ENCODE measurements at regions not wholly inside any gene's neighbourhood (a gene's known extent, or its start where the extent isn't known, plus 50 kb on each side); places are given as distances from the start of the nearest gene placed in this dataset.
A peak's percentile ranks its signal among the peaks of the same experiment; 100 is the strongest.

DNA sequence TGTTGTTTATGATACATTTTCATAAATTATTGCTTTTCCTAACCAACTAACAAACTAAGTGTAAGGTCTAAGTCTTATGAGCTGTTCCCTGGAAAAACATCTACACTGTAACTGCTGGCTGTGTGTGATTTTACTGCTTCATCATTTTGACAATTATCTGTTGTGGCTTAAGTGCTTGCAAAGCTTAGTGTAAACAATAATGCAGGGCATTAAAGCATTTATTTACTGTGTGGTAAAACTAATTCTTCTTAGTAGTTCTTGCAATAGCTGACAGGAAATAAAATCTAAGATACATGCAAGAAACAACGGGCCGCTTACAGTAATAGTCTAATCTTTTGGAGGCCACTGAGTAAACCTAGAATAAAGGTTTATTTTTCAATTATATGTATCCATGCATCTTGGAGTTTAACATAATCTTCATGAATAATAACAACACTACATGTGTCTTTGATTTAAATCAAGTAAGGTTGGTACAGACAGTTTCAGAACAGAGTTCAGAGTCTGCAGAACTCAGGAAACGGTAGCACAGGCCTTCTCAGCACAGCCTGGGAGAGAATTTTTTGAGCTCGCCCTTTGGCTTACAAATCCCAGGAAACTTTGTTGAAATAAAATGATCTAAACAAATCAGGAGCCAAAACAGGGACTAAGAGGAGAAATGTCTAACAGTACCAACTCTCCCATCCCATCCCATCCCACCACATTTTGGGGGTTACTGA is 473.1 kb downstream of the NR2F1-AS1 start:
- no peak for DNase-seq (ENCODE audit: low read depth, low spot score)

DNA sequence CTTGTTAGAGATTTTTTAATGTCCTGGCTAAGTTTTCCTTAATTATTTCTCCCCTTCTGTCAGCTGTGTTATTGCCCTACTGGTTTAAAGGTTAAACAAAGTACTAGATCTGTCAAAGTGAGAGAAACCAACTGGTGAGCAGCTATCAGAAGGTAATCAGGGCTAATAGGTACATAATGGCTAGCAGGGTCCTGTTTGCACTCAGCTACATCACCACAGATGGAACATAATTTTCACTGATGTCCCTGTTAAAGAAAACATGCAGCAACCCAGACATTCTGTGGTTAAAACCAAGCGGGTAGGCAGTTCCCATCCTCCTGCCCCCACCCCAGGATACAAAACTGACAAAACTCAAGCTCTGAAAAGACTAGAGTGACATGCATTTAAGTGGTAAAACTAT is 473.9 kb downstream of the NR2F1-AS1 start:
- DNase-seq (ENCODE audit: low read depth, low spot score) = no peak

DNA sequence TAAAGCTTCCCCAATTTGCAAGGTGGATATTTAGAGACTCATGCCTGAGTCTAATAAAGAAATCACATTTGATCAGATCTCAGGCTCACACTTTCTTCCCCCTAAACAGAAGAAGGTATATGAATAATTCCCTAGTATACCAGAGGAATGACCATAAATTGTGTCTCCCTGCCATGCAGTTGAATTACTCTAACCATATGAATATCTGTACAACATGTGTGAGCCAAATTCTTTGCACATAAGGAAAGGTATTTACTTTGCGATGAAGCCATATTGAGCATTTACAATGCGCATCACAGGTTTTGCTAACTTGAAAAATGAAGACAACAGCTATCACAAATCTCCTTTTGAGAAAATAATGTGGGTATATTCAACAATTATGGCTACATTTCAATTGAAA is 479.4 kb downstream of the NR2F1-AS1 start:
- DNase-seq (ENCODE audit: low read depth, low spot score) = no peak

DNA sequence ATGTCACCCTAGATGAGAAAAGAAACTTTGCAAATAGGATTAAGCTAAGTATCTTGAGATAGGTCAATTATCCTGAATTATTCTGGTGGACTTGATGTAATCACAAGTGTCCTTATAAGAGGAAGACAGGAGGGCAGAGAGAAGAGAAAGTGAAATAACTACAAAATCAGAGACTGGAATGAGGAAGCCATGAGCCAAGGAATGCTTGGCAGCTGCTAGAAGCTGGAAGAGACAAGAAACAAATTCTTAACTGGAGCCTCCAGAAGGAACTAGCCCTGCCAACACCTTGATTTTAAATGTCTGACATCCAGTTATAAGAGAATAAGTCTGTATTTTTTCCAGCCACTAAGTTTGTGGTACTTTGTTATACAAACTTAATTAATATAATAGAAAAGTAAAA is 480.0 kb downstream of the NR2F1-AS1 start:
- DNase-seq (ENCODE audit: low read depth, low spot score) = no peak

DNA sequence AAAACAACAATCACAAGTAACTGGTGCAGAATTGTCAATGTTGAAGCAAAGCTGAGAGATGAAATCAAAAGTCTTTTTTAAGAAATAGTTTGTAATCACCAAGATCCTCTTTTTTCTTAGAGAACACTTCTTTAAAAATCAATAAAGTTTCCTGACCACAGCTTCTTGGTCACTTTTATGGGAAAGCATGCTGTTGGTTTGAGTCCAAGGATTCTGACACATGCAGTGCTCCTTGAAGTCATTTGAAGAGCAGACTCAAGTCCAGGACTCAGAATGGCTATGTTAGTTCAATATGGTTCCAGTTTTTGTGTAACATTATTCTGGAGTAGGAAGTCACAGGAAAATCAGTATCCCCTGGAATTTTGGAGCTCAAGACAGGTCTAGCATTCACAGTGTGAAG is 480.6 kb downstream of the NR2F1-AS1 start:
- DNase-seq (ENCODE audit: low read depth, low spot score) = no peak

DNA sequence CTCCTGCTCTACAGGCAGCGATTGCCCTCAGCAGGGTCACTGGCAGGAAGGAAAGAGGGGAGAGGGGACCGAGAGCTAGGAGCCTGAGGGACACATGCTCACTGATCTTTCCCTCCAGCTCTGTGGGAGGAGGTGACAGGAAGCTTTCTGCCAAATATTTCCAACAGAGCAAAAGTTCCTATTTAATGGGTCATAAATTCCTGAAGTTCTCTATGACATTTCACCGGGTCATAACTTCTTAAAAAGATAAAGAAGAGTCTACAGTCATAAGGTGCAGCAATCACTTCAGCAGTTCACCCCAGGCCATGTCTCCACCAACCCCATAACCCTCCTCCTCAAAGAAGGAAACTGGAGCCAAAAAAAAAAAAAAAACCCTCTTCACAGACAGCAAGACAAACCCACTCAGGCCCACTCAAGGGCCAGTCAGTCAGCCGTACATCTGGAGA is 481.1 kb downstream of the NR2F1-AS1 start:
- no peak for DNase-seq (ENCODE audit: low read depth, low spot score)

DNA sequence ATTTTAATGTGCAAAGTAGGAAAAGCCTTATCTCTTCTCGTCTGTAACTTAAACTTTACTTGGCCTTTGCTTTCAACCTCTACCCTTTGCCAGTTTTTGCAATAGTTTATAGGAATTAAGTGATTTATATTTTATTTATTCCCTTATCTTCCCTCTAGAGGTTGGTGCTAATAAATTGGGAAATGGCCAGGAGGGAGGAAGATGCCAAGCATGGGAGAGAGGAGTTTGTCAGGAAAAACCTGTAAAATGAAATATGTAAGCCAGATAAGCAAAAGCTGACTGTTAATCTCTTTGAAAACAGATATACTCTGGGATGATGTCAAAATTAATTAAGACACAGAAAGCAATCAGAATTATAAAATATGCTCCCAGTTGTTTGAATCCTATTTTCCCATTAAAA is 484.5 kb downstream of the NR2F1-AS1 start:
- DNase-seq (ENCODE audit: low read depth, low spot score) = no peak

DNA sequence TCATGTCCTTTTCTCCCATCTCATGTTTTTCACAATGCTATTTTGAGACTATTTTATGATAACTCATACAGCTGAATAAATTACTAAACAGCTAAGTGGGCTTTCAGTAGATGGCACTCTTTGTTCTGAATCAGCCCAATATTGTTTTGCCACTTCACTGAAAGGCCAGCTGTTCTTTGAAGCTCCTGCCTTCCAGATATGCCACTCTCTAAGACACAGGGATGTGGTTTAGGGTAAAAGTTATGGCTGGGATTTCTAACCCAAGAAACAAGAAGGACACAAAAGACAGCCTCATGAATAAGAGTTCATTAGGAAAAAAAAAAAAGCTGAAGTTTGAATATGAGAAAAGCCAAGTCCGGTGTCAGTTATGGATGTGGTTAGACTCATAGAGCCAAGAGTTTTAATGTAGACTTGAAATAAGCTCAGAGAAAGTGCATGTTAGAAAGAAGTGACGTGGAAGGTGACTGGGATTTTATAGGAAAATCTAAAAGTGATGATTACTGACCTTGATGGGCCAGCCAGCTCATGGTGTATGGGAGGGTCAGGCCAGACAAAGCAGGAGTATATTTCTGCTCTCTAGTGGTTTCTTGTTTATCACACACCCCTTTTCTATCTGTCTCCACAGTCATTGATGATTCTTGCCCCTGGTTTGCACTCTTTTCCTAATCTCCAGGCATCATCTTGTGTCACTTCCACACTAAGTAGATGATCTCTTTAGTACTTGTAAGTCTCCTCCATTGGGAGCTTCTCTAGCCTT is 488.5 kb downstream of the NR2F1-AS1 start:
- DNase-seq (ENCODE audit: low read depth, low spot score) = peak; percentile 22

DNA sequence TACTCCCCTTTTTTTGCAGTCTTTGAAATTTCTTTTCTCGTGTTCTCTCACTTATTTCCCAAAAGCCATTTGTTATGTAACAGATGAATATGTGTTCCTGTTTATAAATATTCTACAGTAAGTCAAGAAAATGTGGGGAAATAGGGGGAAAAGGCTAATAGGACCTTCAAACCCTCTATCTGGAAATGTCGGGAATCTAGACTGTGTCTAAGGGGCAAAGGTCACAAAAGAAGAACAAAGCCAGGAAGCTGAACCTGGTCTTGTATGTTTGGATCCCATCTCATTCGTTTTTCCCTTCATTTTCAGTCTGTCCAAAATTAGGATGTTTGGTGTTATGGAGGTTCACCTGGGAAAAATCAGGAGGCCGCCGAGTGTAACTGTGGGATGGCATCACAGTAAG is 490.3 kb downstream of the NR2F1-AS1 start:
- DNase-seq (ENCODE audit: low read depth, low spot score) = no peak

DNA sequence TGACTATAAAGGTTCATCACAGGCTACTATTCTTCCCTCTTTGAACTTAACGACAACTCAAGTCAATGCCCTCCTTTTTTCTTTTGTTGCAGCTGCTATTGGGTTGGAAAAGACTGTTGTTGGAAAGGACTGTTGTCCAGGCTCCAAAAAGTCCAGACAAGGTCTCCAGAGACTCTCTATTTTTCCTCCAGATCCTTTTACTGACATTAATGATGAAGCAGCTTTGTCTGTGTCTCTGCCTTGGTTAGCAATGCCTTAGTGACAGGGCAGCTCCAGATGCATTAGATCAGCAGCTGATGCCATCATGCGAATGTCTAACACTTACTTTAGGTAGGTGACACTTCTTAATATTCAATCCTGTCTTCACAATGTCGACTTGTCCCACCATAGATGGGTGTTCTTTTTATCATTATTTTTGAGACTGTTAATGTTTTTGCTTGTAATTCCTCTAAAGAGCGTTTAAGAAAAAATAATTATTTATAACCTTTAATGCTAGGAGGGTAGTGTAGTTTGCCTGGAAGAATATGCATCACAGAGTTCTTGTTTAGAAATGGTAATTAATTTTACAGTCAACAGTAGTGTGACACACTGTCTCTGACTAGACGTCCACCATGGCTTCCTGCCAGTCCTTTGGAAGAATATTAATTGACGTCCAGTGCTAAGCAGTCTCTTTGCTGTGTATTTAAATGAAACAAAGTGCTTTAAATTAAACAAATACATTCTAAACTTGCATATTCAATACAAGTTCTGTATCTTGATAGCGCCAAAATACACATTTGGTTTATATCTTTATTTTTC is 492.2 kb downstream of the NR2F1-AS1 start:
- no peak for DNase-seq (ENCODE audit: low read depth, low spot score)

DNA sequence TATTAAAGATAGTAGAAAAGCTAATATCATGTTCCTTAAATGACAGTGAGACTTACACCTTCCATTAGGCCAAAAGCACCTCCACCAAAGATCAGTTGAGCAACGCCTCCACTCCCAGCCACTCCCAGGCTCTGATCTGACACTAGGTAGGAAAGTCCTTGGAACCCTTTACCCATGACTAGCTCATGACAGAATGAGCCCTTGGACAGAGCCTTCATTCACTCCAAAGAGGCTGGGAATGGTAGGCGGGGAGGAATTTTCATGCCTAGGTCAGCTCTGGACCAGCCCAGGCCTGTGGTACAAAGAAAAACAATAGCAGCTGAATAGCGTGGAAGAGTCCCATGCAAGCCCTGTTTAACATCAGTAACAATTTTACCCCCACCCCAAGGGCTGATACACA is 493.7 kb downstream of the NR2F1-AS1 start:
- DNase-seq (ENCODE audit: low read depth, low spot score) = no peak

DNA sequence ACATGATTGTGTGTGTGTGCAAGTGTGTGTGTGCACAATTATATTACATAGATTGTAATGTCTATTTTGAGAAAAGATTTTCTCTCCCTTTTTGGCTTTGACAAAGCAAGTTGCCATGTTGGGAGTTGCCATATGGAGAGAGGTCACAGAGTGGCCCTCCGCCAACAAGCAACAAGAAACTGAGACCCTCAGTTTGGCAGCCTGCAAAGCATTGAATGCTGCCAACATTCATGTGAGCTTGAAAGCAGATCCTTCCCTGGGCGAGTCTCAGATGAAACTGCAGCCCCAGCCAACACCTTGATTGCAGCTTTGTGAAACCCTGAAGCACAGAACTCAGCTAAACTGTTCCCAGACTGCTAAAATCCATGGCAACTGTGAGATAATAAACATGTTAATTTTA is 498.0 kb downstream of the NR2F1-AS1 start:
- no peak for DNase-seq (ENCODE audit: low read depth, low spot score)

DNA sequence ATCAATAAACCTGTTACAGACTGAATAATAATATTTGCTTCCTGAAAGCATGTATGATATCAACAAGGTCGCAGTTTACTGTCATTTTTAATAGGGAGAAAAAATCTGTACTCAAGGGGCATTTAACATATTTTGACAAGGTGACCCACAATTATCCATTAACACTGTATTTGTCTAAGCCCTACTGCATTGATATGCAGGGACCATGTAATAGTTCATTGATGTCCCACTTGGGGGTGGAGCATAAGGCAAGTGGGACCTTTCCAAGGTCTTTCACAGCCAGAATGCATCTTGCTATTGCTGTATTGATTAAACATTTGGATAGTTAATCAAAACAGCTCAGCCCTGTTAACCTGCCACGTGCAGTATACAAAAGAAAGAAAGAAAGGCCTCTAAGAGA is 502.0 kb downstream of the NR2F1-AS1 start:
- DNase-seq (ENCODE audit: low read depth, low spot score) = no peak

DNA sequence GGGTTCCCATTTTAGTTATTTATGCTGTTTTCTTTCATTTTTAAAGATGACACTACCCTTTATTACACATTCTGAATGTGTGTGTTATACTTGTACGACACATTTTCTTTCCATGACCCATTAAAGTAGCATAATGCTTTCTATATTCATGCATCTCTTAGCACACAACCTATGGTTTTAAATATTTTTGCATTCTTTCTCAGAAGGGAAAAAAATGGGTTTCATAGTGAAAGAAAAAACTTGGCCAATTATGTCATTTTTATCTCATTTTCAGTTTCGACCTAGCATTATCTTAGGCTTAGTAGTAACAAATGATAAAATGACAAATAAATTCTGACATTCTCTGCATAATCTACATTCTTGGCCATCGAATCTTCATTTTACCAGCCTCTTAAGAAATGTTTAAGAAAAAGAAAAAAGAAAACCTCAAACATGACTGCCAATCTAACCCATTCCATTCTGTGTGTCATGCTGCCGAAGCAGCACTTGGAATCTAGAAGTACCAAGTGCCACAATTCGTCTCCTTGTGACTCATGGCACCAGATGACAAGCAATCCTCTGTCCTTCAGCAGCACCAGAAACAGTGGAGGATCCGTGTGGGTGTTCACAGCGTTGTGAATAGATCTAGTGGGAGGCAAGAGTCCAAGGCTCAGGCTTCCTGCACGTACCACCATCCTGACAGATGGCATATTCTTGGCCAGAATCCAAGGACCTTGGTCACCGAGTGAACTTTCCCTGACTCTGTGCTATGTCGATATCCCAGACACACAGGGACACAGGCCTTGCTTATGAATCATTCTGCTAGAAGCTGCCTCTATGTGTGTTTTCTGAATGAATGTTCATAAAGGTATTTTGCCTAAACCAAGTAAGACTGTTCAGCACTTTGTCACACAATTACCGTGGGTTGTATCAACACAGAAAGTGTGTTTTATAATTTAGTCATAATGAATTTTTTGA is 502.7 kb downstream of the NR2F1-AS1 start:
- DNase-seq (ENCODE audit: low read depth, low spot score) = peak; percentile 36

DNA sequence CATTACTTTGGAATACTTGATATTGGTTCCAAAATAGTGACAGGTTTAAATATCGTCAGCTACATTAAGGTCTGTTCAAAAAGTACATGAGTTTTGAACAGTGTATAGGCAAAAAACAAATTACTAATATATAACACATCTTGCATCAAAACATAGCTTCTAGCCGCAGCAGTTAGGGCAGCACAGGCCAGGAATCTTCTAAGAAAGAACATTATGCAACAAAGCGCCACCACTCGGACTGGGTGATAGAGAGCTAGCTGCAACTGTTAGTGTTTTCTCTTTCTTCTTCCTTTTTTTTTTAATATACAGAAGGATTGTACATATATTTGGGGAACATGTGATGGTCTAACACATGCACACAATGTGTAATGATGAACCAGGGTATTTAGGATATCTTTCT is 504.5 kb downstream of the NR2F1-AS1 start:
- DNase-seq (ENCODE audit: low read depth, low spot score) = no peak

DNA sequence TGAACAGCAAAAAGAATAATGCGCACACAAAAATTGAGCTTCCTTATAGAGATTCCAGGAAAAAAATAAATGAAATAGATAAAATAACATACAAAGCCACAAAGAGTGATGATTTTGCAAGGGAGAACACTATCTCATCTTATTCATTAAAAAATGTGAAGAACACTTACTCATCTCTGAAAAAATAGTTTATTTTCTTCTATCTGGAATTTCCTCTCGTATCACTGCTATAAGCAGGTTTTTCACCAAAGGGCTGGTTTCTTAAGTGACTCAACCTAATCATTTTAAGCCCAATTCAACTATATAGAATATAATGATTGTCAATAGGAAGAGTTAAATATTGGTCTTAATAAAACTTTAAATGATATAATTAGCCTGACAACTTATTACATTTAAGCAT is 504.9 kb downstream of the NR2F1-AS1 start:
- no peak for DNase-seq (ENCODE audit: low read depth, low spot score)

DNA sequence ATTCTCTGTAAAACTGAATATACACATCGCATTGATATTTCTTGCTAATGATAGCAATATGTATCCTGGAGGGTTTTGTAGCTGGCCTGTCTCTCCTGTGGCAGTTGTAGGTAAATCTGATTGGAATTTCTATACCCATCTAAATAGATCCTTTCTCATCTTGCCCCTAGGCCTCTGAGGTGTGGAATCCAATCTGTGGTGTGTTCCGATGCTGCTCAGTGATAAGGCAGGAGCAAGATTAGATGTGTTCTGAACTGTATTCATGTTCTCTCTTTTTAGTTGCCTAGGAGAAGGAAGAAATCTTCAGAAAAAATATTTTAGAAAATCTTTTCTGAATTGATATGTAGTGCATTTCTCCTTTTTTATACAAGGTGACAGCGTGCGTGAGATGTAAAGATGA is 507.5 kb downstream of the NR2F1-AS1 start:
- no peak for DNase-seq (ENCODE audit: low read depth, low spot score)

DNA sequence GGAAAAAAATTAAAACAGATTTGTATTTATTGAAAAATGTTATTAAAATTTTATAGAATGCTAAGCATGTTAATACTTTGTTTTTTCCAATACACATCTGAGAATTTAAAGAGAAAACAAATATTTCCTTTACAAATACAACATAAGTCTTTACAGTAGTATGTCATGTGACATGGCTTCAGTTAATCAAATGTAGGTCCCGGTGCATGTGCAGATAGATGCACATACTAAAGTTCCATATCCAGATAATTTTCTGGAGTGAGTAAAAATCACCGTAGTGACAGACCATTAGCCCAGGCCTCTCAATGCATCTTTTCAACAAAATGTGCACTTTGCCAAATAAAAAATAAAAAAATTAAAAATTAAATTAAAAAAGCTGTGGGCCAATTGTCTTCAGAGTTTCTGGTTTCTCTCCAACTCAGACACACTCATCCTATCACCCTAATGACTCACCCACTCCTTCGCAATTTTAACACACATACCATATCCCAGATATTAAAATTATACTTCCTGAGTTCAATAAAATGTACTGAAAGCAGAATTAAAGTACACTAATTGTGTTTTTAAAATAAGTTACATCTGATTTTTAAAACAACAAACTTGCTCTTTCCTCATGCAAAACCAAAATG is 508.1 kb downstream of the NR2F1-AS1 start:
- no peak for DNase-seq (ENCODE audit: low read depth, low spot score)

DNA sequence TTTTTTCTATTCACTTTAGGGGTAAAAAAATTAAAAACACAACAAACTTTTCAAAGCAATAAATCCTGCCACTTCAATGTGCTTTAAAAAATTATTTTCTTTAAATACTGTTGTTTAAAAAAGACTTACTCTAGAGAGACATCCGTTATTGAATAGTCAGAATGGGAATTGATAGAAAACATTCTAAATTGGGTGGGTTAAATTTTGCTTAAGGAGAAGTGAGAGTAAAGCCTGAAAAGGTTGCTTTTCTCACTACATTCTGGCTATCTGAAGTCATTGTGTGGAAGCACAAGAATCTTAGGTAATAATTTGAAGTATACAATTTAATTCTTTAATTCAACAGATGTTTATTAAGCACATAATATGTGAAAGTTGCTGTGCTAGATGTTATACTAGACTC is 509.3 kb downstream of the NR2F1-AS1 start:
- no peak for DNase-seq (ENCODE audit: low read depth, low spot score)

DNA sequence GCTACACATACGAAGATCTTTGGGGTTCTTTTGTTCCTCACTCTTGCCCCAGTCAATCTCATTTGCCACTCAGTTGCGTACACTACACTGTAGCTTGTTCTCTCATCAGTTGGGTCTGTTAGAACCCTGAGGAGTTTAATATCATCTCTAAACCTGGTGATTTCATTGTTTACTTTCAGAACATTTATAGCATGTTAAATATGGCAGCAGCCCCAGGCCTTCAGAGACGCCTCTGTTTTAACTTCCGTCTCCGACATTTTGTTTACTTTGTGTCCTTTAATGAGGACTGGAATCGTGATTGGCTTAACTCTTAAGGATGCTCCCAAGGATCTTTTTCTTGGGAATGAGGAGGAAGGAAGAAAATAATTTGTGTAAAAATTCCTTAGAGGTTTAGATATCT is 510.1 kb downstream of the NR2F1-AS1 start:
- no peak for DNase-seq (ENCODE audit: low read depth, low spot score)

DNA sequence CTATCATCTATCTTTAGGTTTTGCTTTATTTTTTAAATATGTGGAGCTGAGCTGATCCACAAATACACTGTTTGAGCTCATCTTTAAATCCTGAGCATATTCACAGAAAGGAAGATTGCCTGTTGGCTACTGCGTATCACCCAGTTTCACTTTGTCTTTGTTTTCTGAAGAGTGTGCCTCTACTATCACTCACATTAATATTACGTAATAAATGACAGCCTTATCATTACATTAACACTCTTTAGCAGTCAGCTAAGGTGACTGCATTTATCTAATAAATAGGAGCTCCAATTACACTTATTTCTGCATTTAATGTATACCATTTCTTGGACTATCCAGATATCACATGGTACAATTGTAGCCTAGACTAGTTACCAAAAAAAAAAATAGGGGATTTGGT is 511.7 kb downstream of the NR2F1-AS1 start:
- DNase-seq (ENCODE audit: low read depth, low spot score) = no peak

All from brain pericyte (primary cell).